ENCODE measurements at regions not wholly inside any gene's neighbourhood (a gene's known extent, or its start where the extent isn't known, plus 50 kb on each side); places are given as distances from the start of the nearest gene placed in this dataset.
"Not testable (repeated sequence)": the region's sequence is repeated elsewhere in the genome, so short reads cannot be mapped to it uniquely, and the experiment has no call there.

DNA sequence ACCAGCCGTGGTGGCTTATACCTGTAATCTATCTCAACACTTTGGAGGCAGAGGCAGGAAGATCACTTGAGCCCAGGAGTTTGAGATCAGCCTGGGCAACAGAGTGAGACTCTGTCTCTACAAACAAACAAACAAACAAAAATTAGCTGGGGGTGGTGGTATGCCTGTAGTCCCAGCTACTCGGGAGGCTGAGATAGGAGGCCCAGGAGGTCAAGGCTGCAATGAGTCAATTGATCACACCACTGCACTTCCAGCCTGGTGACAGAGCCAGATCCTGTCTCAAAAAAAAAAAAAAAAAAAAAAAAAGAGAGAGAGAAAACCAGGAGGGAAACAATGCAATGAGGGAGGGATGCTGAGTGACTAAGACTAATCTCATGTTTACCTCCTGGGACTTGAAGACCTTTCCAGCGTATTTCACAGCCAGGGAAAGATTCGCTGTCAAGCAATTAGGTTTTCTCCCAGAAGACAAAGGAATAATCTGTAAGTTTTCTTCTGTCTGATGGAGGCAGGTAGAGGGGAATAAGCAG is 51.1 kb upstream of the MIER3 start:
- no peak overlapping the region for H3K4me3 ChIP-seq (ENCODE audit: low read depth, low read length)
- H3K36me3 ChIP-seq (replicated peaks) = no peaks in the 10 kb centered on the region
- no peaks in the 10 kb centered on the region for H3K27me3 ChIP-seq (replicated peaks)
- DNase-seq = no peak
- H3K27ac ChIP-seq = no peak overlapping the region
- in situ Hi-C loops (cut with HindIII; ENCODE audit: low pct_ligation_motif_present, low sequenced_read_pairs) = no loop called here
- TF ChIP-seq, protein P1, sequence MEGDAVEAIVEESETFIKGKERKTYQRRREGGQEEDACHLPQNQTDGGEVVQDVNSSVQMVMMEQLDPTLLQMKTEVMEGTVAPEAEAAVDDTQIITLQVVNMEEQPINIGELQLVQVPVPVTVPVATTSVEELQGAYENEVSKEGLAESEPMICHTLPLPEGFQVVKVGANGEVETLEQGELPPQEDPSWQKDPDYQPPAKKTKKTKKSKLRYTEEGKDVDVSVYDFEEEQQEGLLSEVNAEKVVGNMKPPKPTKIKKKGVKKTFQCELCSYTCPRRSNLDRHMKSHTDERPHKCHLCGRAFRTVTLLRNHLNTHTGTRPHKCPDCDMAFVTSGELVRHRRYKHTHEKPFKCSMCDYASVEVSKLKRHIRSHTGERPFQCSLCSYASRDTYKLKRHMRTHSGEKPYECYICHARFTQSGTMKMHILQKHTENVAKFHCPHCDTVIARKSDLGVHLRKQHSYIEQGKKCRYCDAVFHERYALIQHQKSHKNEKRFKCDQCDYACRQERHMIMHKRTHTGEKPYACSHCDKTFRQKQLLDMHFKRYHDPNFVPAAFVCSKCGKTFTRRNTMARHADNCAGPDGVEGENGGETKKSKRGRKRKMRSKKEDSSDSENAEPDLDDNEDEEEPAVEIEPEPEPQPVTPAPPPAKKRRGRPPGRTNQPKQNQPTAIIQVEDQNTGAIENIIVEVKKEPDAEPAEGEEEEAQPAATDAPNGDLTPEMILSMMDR (IDR thresholded peaks at IDR 0.05; ENCODE audit: low read depth, low read length, missing control alignments) = no peak

DNA sequence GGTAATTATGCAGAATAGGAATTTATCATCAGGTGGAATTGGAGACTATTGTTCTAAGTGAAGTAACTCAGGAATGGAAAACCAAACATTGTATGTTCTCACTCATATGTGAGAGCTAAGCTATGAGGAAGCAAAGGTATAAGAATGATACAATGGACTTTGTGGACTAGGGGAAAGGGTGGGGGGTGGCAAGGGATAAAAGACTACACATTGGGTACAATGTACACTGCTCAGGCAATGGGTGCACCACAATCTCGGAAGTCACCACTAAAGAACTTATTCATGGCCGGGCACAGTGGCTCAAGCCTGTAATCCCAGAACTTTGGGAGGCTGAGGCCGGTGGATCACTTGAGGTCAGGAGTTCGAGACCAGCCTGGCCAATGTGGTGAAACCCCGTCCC is 51.6 kb upstream of the MIER3 start:
- H3K36me3 ChIP-seq (replicated peaks); H3K27ac ChIP-seq; in situ Hi-C loops (cut with HindIII; ENCODE audit: low pct_ligation_motif_present, low sequenced_read_pairs); H3K27me3 ChIP-seq (replicated peaks); H3K4me3 ChIP-seq (ENCODE audit: low read depth, low read length); DNase-seq: not testable (repeated sequence)

DNA sequence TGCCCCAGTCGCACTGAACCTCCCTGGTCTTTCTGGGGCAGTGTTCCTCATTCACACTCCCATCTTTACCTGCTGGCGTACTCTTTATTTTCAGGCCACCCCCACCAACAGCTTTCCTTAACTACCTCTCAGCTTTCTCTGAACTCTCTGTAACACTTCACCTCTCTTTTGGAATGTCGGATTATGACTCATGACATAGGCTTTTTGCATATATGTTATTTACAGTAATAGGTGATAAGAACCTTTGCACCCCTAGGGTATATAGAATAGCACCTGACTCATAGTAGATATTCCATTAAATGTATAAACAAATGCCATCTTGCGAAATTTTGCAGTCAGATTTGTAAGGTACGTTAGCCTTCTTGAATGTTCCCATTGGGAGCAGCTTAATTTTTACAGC is 52.9 kb upstream of the MIER3 start:
- Histone ChIP-seq H3K4me3 (ENCODE audit: low read depth, low read length) (no peak overlapping the region), H3K36me3 (replicated peaks) (no peaks in the 10 kb centered on the region), H3K27me3 (replicated peaks) (no peaks in the 10 kb centered on the region), H3K27ac (no peak overlapping the region)
- DNase-seq = no peak
- in situ Hi-C loops (cut with HindIII; ENCODE audit: low pct_ligation_motif_present, low sequenced_read_pairs) = no loop called here
- TF ChIP-seq, protein P1 (IDR thresholded peaks at IDR 0.05; ENCODE audit: low read depth, low read length, missing control alignments) = no peak

DNA sequence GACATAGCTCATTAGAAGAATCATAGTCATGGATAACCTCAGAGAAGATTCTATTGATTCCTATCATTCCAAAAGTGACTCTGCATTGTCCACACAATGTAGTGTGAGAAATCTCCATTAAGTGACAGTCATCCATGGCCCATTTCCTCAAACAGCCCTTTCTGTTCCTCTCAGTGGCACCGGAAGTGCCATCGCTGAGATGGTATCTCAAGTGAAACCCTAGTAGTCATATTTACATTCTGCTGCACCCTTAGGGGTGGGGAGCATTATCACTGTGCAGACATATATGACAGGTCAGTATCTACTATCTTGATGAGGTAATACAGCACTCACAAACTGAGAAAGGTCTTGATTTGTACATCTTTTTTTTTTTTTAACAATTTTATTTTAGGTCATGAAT is 55.4 kb upstream of the MIER3 start:
- TF ChIP-seq, protein P1 (IDR thresholded peaks at IDR 0.05; ENCODE audit: low read depth, low read length, missing control alignments) = no peak
- no peak for DNase-seq
- H3K4me3 ChIP-seq (ENCODE audit: low read depth, low read length) = no peak overlapping the region
- H3K27me3 ChIP-seq (replicated peaks) = no peaks in the 10 kb centered on the region
- H3K27ac ChIP-seq = no peak overlapping the region
- no peaks in the 10 kb centered on the region for H3K36me3 ChIP-seq (replicated peaks)
- in situ Hi-C loops (cut with HindIII; ENCODE audit: low pct_ligation_motif_present, low sequenced_read_pairs) = no loop called here

DNA sequence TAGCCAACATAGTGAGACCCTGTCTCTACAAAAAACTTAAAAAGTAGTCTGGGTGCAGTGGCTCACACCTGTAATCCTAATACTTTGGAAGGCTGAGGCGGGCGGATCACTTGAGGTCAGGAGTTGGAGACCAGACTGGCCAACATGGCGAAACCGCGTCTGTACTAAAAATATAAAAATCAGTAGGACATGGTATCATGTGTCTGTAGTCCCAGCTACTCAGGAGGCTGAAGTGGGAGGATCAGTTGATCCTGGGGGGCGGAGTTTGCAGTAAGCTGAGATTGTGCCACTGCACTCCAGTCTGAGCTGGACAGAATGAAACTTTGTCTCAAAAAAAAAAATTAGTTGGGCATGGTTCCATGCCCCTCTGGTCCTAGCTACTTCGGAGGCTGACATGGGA is 57.9 kb upstream of the MIER3 start:
- Histone ChIP-seq H3K27ac (no peak overlapping the region), H3K4me3 (ENCODE audit: low read depth, low read length) (no peak overlapping the region), H3K36me3 (replicated peaks) (no peaks in the 10 kb centered on the region), H3K27me3 (replicated peaks) (no peaks in the 10 kb centered on the region)
- TF ChIP-seq, protein P1 (IDR thresholded peaks at IDR 0.05; ENCODE audit: low read depth, low read length, missing control alignments) = no peak
- no peak for DNase-seq
- in situ Hi-C loops (cut with HindIII; ENCODE audit: low pct_ligation_motif_present, low sequenced_read_pairs) = no loop called here

DNA sequence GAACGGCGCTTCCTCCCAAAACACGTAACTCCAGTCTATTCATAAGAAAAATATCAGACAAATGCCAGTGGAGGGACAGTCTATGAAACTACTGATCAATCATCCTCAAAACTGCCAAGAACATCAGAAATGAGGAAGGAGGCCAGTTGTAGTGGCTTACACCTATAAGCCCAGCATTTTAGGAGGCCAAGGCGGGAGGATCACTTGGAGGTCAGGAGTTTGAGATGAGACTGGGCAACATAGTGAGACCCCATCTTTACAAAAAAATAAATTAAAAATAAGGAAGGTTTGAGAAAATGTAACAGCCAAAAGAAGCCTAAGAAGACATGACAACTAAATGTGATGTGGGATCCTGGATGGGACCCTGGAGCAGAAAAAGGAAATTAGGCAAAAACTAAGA is 58.9 kb upstream of the MIER3 start:
- H3K27me3 ChIP-seq (replicated peaks) = no peaks in the 10 kb centered on the region
- in situ Hi-C loops (cut with HindIII; ENCODE audit: low pct_ligation_motif_present, low sequenced_read_pairs) = no loop called here
- no peaks in the 10 kb centered on the region for H3K36me3 ChIP-seq (replicated peaks)
- no peak overlapping the region for H3K4me3 ChIP-seq (ENCODE audit: low read depth, low read length)
- DNase-seq = no peak
- no peak overlapping the region for H3K27ac ChIP-seq
- TF ChIP-seq, protein P1 (IDR thresholded peaks at IDR 0.05; ENCODE audit: low read depth, low read length, missing control alignments) = no peak
